NCI-H82 treated with DMSO at 0.1 percent for 48 hours (cell line): ENCODE measurements at regions not wholly inside any gene's neighbourhood (a gene's known extent, or its start where the extent isn't known, plus 50 kb on each side); places are given as distances from the start of the nearest gene placed in this dataset.
"Not testable (repeated sequence)": the region's sequence is repeated elsewhere in the genome, so short reads cannot be mapped to it uniquely, and the experiment has no call there.

Experiments used
- DNase-seq: peaks from one replicate; lab custom pipeline; 2025; ENCODE audit not compliant: unreplicated experiment; lab: John Stamatoyannopoulos, UW

GRCh38 chr12:69028941-69029729 lies 96.2 kb upstream of the CPM start:
- DNase-seq: no peak

GRCh38 chr12:69030321-69030720 lies 97.3 kb upstream of the CPM start:
- no peak for DNase-seq

GRCh38 chr12:69036533-69036932 lies 103.6 kb upstream of the CPM start:
- DNase-seq: no peak

- DNase-seq: no peak
These were observed 104.0 kb upstream of the CPM start for GRCh38 chr12:69036999-69037398.

- no peak for DNase-seq
These were observed 106.9 kb upstream of the CPM start for GRCh38 chr12:69039911-69040310.

GRCh38 chr12:69042557-69042956 lies 109.6 kb upstream of the CPM start:
- DNase-seq: no peak

- DNase-seq: no peak
These were observed 110.0 kb upstream of the CPM start for GRCh38 chr12:69042970-69043369.

- no peak for DNase-seq
These were observed 111.9 kb upstream of the CPM start for GRCh38 chr12:69044887-69045286.

- no peak for DNase-seq
These were observed 112.5 kb upstream of the CPM start for GRCh38 chr12:69045430-69045829.

GRCh38 chr12:69046363-69046762 lies 113.4 kb upstream of the CPM start:
- DNase-seq: no peak

- DNase-seq: no peak
These were observed 113.9 kb upstream of the CPM start for GRCh38 chr12:69046920-69047319.

GRCh38 chr12:69047990-69048389 lies 115.0 kb upstream of the CPM start:
- DNase-seq: no peak

- not testable (repeated sequence) for DNase-seq
These were observed 116.9 kb upstream of the CPM start for GRCh38 chr12:69049855-69050254.

GRCh38 chr12:69052613-69053408 lies 119.8 kb upstream of the CPM start:
- DNase-seq: no peak

GRCh38 chr12:69054343-69055056 lies 121.5 kb upstream of the CPM start:
- no peak for DNase-seq

GRCh38 chr12:69055280-69055679 lies 122.3 kb upstream of the CPM start:
- no peak for DNase-seq

GRCh38 chr12:69055706-69056105 lies 122.7 kb upstream of the CPM start:
- no peak for DNase-seq

- DNase-seq: no peak
These were observed 124.0 kb upstream of the CPM start for GRCh38 chr12:69056743-69057515.

GRCh38 chr12:69057742-69058141 lies 124.8 kb upstream of the CPM start:
- DNase-seq: no peak

GRCh38 chr12:69059465-69060457 lies 126.8 kb upstream of the CPM start:
- DNase-seq: no peak
